ENCODE measurements at regions not wholly inside any gene's neighbourhood (a gene's known extent, or its start where the extent isn't known, plus 50 kb on each side); places are given as distances from the start of the nearest gene placed in this dataset.

- H3K27ac ChIP-seq (ENCODE audit: low read length): no peak overlapping the region
- DNase-seq (no peak), ATAC-seq (ENCODE audit: insufficient read depth, low read depth) (no peak)
- H2AFZ ChIP-seq (ENCODE audit: low read depth, low read length): no peak overlapping the region
- no peak overlapping the region for H3K4me2 ChIP-seq (ENCODE audit: insufficient read depth, low read length)
- no peak overlapping the region for H3K4me3 ChIP-seq (ENCODE audit: low read depth in 1 of 2, low read length in 2 of 2)
- no peak overlapping the region for H3K9ac ChIP-seq (ENCODE audit: low read depth, low read length)
- H3K4me1 ChIP-seq (ENCODE audit: insufficient read depth, low read length): peaks cover 19% of the 10 kb centered on the region
- no peaks in the 10 kb centered on the region for H3K27me3 ChIP-seq (ENCODE audit: insufficient read depth, low read length, poor library complexity)
- H3K9me3 ChIP-seq (ENCODE audit: insufficient read depth, low read length, severe bottlenecking): peaks cover 5% of the 10 kb centered on the region
- no peaks in the 10 kb centered on the region for H4K20me1 ChIP-seq (ENCODE audit: insufficient read depth, low read length)
- no peaks in the 10 kb centered on the region for H3K36me3 ChIP-seq (ENCODE audit: insufficient read depth, low read length)
- TF ChIP-seq CTCF (IDR thresholded peaks at IDR 0.05; ENCODE audit: borderline replicate concordance, extremely low read depth, low read length, poor library complexity, severe bottlenecking) (no peak), EZH2 (IDR thresholded peaks at IDR 0.05; ENCODE audit: borderline replicate concordance, low read depth, low read length, severe bottlenecking) (no peak)
- no peaks in the 10 kb centered on the region for H3K79me2 ChIP-seq (ENCODE audit: insufficient read depth, low read length)
Observed at GRCh38 chr3:32623532-32623931, 52.9 kb upstream of the DYNC1LI1 start.

- Histone ChIP-seq H3K9ac (ENCODE audit: low read depth, low read length) (no peak overlapping the region), H3K9me3 (ENCODE audit: insufficient read depth, low read length, severe bottlenecking) (peaks cover 5% of the 10 kb centered on the region), H3K79me2 (ENCODE audit: insufficient read depth, low read length) (no peaks in the 10 kb centered on the region), H3K27ac (ENCODE audit: low read length) (no peak overlapping the region), H4K20me1 (ENCODE audit: insufficient read depth, low read length) (no peaks in the 10 kb centered on the region), H3K36me3 (ENCODE audit: insufficient read depth, low read length) (no peaks in the 10 kb centered on the region), H3K4me2 (ENCODE audit: insufficient read depth, low read length) (no peak overlapping the region), H3K27me3 (ENCODE audit: insufficient read depth, low read length, poor library complexity) (no peaks in the 10 kb centered on the region), H3K4me1 (ENCODE audit: insufficient read depth, low read length) (peaks cover 1% of the 10 kb centered on the region), H3K4me3 (ENCODE audit: low read depth in 1 of 2, low read length in 2 of 2) (no peak overlapping the region), H2AFZ (ENCODE audit: low read depth, low read length) (no peak overlapping the region)
- DNase-seq: no peak
- no peak for ATAC-seq (ENCODE audit: insufficient read depth, low read depth)
- TF ChIP-seq EZH2 (IDR thresholded peaks at IDR 0.05; ENCODE audit: borderline replicate concordance, low read depth, low read length, severe bottlenecking) (no peak), CTCF (IDR thresholded peaks at IDR 0.05; ENCODE audit: borderline replicate concordance, extremely low read depth, low read length, poor library complexity, severe bottlenecking) (no peak)
Observed at GRCh38 chr3:32621466-32621865, 50.8 kb upstream of the DYNC1LI1 start.

GRCh38 chr3:32620611-32621310 lies 50.1 kb upstream of the DYNC1LI1 start:
- Histone ChIP-seq H3K4me3 (ENCODE audit: low read depth in 1 of 2, low read length in 2 of 2) (no peak overlapping the region), H2AFZ (ENCODE audit: low read depth, low read length) (no peak overlapping the region), H4K20me1 (ENCODE audit: insufficient read depth, low read length) (no peaks in the 10 kb centered on the region), H3K9ac (ENCODE audit: low read depth, low read length) (no peak overlapping the region), H3K4me2 (ENCODE audit: insufficient read depth, low read length) (no peak overlapping the region), H3K79me2 (ENCODE audit: insufficient read depth, low read length) (no peaks in the 10 kb centered on the region), H3K27ac (ENCODE audit: low read length) (no peak overlapping the region), H3K4me1 (ENCODE audit: insufficient read depth, low read length) (no peaks in the 10 kb centered on the region; the same call in 1 of the 2 replicates), H3K27me3 (ENCODE audit: insufficient read depth, low read length, poor library complexity) (no peaks in the 10 kb centered on the region), H3K9me3 (ENCODE audit: insufficient read depth, low read length, severe bottlenecking) (peaks cover 5% of the 10 kb centered on the region), H3K36me3 (ENCODE audit: insufficient read depth, low read length) (no peaks in the 10 kb centered on the region)
- DNase-seq: no peak
- ATAC-seq (ENCODE audit: insufficient read depth, low read depth): no peak
- no peak for TF ChIP-seq CTCF (IDR thresholded peaks at IDR 0.05; ENCODE audit: borderline replicate concordance, extremely low read depth, low read length, poor library complexity, severe bottlenecking)
- TF ChIP-seq EZH2 (IDR thresholded peaks at IDR 0.05; ENCODE audit: borderline replicate concordance, low read depth, low read length, severe bottlenecking): no peak
